HG02678 (cell line): ENCODE measurements at regions not wholly inside any gene's neighbourhood (a gene's known extent, or its start where the extent isn't known, plus 50 kb on each side); places are given as distances from the start of the nearest gene placed in this dataset.

Source experiments
- ATAC-seq: cut with Tn5 transposase; IDR thresholded peaks from one replicate; pipeline ENCODE4 v1.9.1; 2021; ENCODE audit warnings: mild to moderate bottlenecking, moderate library complexity; ENCODE audit not compliant: unreplicated experiment

DNA sequence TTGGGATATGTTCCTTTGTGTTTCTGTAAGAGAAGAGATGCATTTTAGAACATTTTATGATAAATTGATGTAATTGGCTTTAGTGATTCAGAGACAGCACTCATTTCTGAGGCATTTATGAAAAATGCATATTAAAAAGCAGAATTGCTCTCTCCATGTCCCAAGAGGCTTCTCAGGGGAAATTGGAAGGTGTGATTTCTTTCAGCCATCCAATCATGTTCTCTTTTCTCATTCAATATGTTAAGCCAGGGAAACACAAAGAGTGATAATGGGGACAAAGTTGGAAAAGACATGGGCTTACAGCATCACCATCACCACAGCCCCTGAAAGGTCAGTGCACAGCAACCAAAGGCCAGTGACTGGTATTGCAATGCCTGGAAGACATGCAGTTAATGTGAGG is 129.9 kb upstream of the COL1A2 start:
- no peak for ATAC-seq

DNA sequence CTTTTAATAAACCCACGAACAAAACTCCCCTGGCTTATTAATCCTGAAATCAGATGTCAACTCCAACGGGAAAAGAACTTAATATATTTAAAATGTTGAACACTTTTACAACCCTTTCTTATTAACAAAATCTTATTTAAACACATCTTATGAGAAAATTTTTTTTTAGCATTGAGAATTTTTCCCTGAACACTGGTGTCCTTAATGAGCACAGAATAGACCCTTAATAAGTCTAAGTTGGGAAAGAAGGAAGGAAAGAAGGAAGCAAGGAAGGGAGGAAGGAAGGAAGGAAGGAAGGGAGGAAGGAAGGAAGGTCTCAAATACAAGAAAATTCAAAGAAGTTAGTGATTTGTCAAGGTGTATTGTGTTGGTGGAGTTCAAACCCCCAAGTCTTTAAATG is 129.2 kb upstream of the COL1A2 start:
- ATAC-seq, result no peak

DNA sequence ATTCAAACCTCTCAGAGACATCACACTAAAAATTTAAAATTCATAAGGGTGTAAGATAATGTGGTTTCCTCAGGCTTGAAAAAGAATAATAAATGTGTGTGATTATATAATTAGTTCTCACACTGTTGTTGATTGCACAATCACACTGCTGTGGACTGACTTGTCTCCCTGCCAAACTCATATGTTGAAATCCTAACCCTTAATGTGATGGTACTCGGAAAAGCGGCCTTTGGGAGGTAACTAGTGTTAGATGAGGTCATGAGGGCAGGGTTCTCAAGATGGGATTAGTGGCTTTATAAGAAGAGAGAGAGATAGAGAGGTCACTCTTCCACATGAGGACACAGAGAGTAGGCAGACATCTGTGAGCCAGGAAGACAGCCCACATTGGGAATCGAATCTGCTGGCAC is 128.5 kb upstream of the COL1A2 start:
- ATAC-seq, result no peak

DNA sequence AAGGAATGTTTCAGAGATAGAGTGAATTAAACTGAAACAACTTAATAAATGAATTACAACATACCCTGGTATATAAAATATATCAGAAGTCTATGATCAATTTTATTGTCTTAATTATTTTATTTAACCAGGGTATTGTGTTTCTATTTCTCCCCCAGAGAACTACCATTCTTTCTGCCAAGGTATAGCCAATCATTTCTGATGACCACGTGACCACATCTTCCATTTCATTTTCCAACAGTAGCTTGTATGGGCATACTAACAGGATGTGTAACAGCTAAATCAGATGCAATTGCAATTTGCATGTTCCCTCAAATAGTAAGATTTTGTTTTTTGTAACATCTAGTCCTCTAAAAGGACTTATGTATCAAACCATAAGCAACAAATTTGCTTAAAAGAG is 123.9 kb upstream of the COL1A2 start:
- no peak for ATAC-seq

DNA sequence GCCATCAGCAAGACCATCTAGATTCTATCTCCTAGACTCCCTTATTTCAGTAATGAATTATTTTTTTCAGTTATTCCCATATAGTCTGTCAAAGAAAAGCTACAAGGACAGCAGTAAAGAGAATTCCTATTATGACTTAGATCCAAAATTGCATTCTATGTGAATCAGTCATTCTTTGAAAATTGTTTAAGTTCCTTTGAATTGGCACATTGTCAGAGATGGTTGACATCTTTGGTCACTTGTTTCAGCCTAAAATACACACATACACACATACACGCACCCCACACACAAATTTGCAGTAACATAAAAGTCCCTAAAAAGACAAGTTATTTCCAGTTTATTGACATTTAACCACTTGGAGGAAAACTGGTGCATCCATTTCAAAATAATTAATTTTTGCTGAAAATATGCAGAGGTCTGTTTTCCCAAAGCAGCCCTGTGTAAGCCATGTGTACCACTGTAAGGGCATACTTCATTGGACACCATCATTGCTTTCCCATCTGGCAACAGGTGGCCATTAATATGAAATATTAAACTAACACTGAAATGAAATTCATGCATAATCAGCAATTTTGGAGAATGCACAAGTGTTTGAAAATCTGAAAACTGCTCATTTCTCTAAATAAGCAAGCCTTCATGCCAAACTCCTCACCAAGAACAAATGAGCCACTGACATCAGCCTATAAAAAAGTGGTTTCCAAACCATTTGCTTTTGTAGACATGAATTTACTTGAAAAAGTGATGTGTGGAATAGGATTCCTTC is 121.7 kb upstream of the COL1A2 start:
- ATAC-seq, result no peak

DNA sequence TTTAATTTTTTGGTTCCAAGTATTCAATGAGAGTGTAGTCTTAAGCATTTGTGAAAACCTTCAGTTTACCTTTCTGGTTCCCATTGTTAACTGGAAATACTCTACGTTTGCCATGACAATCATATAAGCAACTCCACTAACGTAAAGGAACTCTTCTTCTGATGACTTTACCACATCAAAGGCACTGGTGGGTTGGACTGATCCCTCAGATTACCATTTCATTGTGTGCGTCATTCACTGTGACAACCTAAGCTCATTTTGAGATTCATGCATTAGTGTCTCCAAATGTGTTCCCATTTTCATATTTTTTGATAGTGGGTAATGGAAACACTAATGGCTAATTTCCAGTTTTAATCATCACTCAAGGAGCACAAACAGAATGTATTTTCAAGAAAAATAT is 119.9 kb upstream of the COL1A2 start:
- ATAC-seq, result no peak

DNA sequence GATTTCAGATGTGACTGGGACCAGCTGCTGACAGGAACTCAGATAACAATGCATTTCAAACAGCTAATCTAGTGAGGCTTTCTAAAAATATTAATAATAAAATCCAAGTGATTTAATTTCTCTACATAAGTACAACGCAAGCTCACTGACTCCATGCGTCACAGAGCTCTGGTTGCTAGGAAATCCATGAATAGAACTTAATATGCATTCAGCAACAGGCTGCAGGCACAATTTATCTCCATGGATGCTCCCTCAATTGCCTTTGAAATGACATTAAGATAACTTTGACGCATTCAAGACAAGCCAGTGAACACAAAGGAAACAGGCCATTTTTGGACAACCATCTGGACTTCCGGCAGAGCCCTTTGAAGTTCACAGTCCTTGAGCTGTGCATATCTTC is 118.7 kb upstream of the COL1A2 start:
- ATAC-seq, result no peak

DNA sequence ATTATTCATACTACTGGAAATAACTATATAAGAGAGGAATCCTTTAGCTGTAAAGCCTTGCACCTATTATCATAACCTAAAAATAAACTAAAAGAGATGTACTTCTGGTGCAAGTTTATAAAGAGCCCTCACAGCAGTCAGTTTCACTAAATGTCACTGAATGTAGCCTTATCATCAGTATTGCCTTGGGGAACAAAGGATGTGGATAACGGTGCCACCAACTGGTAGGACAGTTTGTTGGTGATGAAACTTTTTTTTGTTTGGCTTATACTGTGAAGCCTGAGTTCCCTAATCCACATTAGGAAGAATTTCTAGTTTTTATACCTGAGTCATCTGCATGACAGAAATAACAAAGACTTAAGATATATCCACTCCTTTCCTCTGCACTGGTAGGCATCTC is 117.9 kb upstream of the COL1A2 start:
- no peak for ATAC-seq

DNA sequence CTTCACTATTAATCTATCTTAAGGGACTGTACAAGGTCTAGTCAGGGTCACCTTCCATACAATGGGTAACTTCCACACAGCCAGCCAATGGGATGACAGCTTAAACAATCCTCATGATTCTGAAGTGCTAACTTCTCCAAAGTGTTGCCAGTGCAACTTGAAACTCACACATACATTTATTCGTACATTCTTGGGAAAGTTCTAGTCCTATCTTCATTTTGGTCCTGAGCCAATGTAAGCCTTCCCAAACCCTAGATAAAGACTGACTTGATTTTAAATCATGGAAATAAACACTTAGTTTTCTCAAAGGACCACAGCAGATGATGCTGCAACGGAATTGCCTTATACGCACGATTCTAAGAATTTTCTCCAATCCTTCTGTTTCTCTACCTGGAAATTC is 117.5 kb upstream of the COL1A2 start:
- no peak for ATAC-seq

DNA sequence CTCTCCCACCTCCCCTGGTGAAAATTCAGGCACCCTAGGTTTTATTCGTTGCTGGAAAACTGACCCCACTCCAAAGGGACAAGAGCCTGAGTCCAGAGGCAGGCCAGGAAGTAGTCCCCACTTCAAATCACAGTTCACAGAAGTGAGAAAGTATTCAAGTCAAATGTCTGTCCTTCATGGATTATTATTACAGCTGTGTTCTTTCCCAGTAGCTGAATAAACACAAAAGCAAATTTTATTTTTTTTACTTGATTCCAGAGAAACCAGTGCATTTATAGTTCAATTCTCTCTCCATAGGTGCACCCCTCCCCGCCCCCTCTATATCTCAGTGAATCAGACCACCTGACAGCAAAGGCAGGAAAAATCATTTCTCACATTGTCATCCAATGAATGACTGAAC is 113.8 kb upstream of the COL1A2 start:
- no peak for ATAC-seq

DNA sequence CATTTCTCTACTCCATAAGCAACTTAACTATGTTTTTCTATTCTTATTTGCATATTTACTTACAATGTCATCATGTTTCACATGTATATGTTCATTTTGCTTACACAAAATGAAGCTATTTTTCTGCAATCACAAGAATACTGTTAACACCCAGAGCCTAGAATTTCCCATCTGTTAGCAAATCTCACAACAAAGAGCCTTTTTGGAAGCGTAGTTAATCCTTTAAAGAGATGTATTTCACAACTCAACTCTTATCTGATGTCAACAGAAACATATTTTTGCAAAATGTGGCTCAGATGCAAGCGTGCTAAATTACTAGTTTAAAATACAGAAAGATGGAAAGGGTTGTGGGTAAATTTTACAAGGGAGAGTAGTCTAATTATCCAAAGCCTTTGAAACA is 110.6 kb upstream of the COL1A2 start:
- ATAC-seq, result no peak

DNA sequence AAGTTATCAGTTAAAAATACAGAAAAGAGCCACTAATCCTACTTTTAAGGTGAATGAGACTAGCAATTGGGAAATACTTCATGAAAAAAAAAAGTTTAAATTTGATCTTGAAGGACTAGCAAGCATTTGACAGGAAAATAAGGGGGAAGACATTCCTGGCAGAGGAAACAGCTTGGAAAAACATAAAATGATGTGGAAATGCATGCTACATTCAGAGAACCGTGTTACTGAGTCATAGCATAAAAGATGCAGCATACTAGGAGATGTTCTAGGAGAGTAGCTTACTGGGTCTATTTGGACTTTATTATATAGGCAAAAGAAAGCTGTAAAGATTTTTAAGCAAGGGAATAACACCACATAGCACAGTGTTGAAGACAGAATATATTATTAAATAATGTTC is 108.6 kb upstream of the COL1A2 start:
- ATAC-seq, result no peak

DNA sequence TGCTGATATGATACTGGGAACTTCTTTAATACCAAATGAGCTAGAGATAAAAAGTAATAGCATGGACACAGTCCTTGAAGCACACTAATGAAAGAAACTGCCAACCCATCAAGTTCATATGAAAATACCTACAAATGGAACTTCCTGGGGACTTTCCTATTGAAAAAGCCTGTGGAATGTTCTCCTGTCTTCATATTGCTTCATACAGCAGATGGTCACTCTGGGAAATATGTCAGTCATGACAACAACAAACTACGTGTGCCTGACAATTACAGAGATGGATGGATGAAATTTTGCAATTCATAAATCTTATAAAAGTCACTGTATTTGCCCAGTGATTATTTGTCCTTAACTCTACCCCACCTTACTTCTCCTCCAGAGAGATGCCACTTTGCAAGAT is 106.6 kb upstream of the COL1A2 start:
- no peak for ATAC-seq

DNA sequence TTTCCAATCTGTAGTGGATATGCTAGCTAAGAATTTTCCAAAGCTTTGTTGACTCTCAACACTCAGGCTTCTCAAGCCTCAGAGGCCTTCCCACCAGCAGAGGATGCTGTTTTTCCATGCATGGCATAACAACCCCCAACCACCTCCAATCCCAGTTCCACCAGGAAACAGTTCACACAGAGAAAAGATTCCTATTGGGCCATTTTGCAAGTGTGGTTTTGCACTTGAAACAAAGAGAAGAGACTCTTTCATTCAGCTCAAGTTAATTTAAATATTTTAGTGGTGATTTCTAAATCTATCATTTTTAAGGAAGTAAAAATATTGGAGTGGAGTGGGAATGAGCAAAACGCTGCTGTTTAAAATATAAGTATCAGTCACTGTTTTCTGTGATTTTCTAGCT is 105.6 kb upstream of the COL1A2 start:
- ATAC-seq, result no peak

DNA sequence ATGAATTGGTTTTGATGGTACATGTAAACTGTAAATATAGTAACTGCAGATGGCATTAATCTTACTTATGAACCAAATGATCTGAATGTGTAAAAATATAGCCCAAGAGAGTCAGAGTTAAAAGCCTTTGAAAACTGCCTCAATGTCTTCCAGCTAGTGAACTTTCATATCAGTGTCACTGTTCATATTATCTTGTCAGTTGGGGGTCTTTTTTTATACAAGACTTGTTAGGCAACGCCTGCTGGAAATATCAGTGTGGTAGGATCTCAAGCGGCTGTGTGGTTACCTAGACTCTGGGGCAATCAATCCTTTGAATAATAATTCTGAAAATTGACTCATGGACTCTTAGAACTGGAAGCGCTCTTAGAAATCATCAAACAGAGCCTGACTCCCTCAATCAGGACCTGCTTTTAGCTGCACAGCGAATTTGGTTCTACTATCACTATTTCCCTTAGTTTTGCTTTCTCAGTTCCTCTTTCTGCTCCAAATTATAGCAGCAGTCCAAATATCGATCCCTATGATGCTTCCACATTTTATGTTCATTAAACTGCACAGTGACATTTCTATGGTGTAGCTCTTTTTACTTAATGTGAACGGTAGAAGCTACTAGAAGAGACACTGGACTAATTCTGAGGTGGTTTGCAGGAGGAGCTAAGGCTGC is 100.1 kb upstream of the COL1A2 start:
- ATAC-seq, result no peak

DNA sequence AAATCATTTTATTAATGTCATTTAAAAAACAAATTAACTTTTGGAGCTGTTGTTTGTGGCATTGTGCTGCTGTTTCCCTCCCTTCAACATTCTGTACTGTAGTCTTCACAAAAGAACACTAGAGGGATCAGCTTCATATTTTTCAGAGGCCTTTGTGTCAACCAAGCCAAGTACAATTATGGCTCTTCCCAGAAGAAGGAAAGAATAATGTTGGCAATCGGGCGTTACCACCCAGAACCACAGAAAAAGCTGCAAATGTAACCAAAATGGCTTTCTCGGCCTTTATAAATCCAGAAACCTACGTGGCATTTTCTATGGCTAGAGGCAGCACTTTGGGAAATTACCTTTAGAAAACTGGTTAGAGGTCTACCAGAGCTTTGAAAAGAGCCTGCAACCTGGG is 98.8 kb upstream of the COL1A2 start:
- ATAC-seq, result no peak

DNA sequence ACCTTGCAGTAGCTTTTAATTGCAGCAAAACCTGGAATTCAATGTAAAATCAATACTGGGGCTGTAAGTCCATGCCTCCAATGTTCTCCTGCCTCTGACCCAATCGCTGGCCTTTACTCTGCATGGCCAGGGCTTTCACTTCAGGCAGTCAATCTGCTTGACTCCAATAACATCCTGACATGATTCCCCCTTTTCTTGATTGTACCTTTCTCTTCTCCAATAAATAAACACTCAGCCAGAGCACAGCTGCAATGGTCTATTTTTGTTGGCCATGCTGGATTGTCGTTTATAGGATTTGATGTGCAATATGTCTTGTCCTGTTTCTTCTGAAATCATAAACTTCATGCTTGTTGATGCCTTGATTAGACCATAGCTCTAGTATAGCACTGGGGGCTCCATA is 97.8 kb upstream of the COL1A2 start:
- ATAC-seq, result no peak

DNA sequence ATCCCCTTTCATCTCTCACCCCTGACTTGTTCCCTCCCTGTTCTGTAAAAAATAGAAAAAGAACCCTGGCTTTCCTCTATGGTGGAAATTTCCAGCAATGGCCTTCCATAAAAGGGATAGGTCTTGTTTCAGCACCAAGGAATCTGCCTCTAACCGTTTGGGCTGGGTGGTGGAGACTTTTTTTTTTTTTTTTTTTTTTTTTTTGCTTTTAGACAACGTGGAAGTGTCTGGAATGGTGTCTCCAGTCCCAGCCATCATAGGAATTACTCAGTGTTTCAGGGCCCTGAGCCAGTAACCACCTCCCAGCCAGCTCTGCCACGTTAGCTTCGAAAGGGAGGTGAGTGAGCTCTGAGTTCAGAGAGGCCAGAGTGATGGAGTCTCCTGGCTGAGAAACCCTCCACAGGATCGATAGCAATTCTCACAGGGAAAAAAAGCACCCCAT is 97.3 kb upstream of the COL1A2 start:
- ATAC-seq, result no peak

DNA sequence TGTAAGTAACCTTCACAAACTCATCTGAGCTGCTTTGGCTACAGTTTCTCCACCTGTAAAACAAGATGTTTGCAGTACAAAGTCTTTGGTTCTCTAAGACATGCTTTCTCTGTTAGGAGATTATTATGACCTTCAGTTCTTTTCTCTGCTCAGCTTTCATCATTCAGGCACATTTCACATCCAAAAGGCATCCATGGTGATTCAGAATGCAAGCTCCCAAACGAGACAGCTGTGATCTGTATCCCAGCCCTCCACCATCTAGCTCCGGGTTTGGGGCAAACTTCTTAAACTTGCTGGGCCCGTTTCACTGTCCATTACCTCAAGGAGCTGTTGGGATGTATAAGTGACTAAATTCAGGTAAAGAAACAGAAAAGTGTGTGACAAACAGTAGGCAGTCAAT is 95.8 kb upstream of the COL1A2 start:
- ATAC-seq, result no peak

DNA sequence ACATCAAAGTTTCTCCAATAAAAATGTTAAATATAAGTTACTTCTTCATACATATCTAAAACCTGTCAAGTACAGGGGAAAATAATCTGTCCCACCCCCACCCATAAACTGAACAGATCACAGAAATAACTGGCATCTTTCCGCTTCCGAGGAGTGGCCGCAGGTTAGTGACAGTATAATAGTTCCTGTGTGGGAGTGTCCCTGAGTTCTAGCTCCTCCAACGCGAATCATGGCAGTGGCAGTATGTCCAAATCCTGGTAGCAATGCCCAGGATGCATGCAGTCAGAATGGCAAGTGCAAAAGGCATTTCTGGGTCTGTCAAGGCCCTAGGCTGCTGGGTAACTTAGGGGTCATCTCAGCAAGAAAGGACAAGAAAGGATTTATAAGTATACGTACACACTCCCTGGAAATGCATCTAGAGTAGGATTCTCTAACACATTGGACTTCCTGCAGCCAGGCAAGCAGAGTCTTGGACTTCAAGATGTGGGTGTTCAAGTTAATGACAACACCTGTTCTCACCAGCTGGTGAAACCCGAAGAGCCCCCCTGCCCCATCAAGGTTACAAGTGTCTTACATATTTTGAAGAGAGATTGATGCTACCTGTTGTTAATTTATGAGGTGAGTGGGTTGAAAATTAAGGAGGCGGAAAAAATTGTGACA is 94.4 kb upstream of the COL1A2 start:
- ATAC-seq, result no peak

DNA sequence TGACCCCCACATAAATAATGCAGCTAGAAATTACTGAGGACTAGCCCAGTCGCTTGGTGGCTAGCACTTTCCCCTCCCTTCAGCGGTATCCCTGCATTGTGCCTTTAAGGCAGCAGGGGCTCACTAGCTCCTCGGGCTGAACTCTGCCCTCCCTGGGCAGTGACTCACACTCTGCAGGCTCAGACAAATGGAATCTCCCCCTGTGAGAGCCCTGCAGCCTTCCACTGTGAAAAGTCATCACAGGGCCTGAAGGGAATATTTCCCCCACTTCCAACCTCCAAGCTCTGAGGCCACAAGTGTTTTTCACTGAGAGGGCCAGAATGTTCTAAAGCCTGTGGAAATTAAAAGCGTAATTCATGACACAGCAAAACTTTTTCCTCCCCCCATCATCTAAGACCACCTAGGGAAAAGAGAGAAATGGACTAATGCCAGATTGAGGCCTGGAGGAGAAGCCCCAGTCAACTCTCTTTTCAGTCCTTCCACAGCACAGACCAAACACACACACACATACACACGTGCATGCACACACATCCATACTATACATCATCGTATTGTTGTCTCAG is 93.6 kb upstream of the COL1A2 start:
- no peak for ATAC-seq

DNA sequence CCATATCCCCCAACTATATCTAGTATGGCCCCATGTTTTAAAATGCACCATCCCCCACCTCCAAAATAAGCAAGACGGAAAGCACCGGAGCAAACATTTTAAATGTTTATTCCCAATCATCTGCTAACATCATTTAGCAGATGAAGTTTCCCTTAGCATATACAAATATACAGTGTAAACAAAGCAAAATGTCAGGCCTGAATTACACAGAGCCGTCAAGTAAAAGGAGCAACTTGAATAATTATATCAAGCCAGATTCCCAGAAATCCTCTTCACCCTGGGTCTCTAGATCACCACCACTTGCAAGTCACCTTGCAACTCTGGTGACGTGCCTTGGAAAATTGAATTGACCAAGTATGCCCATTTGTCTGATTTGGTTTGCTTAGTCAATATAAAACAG is 91.6 kb upstream of the COL1A2 start:
- ATAC-seq, result no peak
